RWPE1 (cell line): ENCODE measurements at regions not wholly inside any gene's neighbourhood (a gene's known extent, or its start where the extent isn't known, plus 50 kb on each side); places are given as distances from the start of the nearest gene placed in this dataset.
"Not testable (repeated sequence)": the region's sequence is repeated elsewhere in the genome, so short reads cannot be mapped to it uniquely, and the experiment has no call there.

Source experiments
- CTCF ChIA-PET: fragments of 350-600 bp; sonication (Branson Sonifier 250); formaldehyde crosslinking; extraction: SDS; loops from one replicate; lab custom pipeline; 2021; lab: Yijun Ruan, JAX
- POLR2A ChIA-PET: fragments of 400-600 bp; formaldehyde crosslinking; extraction: SDS; loops from one replicate; lab custom pipeline; 2020; ENCODE audit warnings: antibody characterized with exemption; ENCODE audit not compliant: low non-redundant PET; lab: Yijun Ruan, JAX
- DNase-seq: peaks from one replicate; pipeline ENCODE4 v3.0.0; 2012; ENCODE audit warnings: low spot score
- H3K27ac ChIP-seq: fragments of 450-650 bp; 2 replicates; pipeline ENCODE4 v1.5.1; 2017
- CTCF ChIP-seq: fragments of 450-650 bp; conservative IDR thresholded peaks from 2 replicates; pipeline ENCODE4 v1.5.1; 2017; ENCODE audit warnings: low read depth, mild to moderate bottlenecking

GRCh38 chr11:12606597-12606996 lies 67.6 kb upstream of the TEAD1 start:
- DNase-seq: no peak
- H3K27ac ChIP-seq: no peak overlapping the region
- TF ChIP-seq CTCF: no peak
- POLR2A ChIA-PET: no interaction called here
- CTCF ChIA-PET: no interaction called here

GRCh38 chr11:12608678-12609077 lies 65.5 kb upstream of the TEAD1 start:
- DNase-seq, POLR2A ChIA-PET, H3K27ac ChIP-seq, CTCF ChIA-PET: not testable (repeated sequence)

- DNase-seq: no peak
- H3K27ac ChIP-seq: no peak overlapping the region
- CTCF ChIA-PET: no interaction called here
- POLR2A ChIA-PET: no interaction called here
- TF ChIP-seq CTCF: no peak
Measured at GRCh38 chr11:12611352-12611751, 62.9 kb upstream of the TEAD1 start.

GRCh38 chr11:12617632-12618031 lies 56.6 kb upstream of the TEAD1 start:
- ChIA-PET POLR2A (no interaction called here), CTCF (interaction anchor here (1.0 kb wide), 1 partner anchor 18 kb away, joined by 4 read pairs; no protein-coding TSS in a partner anchor)
- H3K27ac ChIP-seq: no peak overlapping the region
- TF ChIP-seq CTCF: no peak
- DNase-seq: no peak

GRCh38 chr11:12618743-12619540 lies 55.3 kb upstream of the TEAD1 start:
- ChIA-PET POLR2A (no interaction called here), CTCF (no interaction called here)
- no peak overlapping the region for H3K27ac ChIP-seq
- TF ChIP-seq CTCF: no peak
- DNase-seq: no peak

GRCh38 chr11:12623869-12624268 lies 50.4 kb upstream of the TEAD1 start:
- ChIA-PET POLR2A (no interaction called here), CTCF (interaction anchor here (0.6 kb wide), 1 partner anchor 20 kb away, joined by 3 read pairs; no protein-coding TSS in a partner anchor)
- H3K27ac ChIP-seq: no peak overlapping the region
- TF ChIP-seq CTCF: no peak
- no peak for DNase-seq
